Bronchial epithelial cell (primary cell): ENCODE measurements at regions not wholly inside any gene's neighbourhood (a gene's known extent, or its start where the extent isn't known, plus 50 kb on each side); places are given as distances from the start of the nearest gene placed in this dataset.

ENCODE experiments used
- DNase-seq: peaks from one replicate; pipeline ENCODE4 v3.0.0-alpha.2; 2010; ENCODE audit warnings: low read depth
- FAIRE-seq: peaks from 2 replicates; lab custom pipeline; 2011; peaks lifted over from hg19 to GRCh38; lab: Jason Lieb, UNC
- H3K27me3 ChIP-seq: 2 replicates; pipeline ENCODE4 v1.5.1; 2011; ENCODE audit warnings: low read length; ENCODE audit not compliant: control insufficient read depth, insufficient read depth
- H3K36me3 ChIP-seq: 2 replicates; pipeline ENCODE4 v1.5.1; 2011; ENCODE audit warnings: low read length; ENCODE audit not compliant: control insufficient read depth, insufficient read depth
- H3K4me3 ChIP-seq: 2 replicates; pipeline ENCODE4 v1.5.1; 2011; ENCODE audit warnings: mild to moderate bottlenecking, low read depth, low read length, control low read depth
- TF ChIP-seq, protein P1 (sequence below): IDR thresholded peaks from 2 replicates; pipeline ENCODE4 v1.5.1; 2011; ENCODE audit warnings: mild to moderate bottlenecking, moderate library complexity, low read length, control low read depth, inconsistent platforms; ENCODE audit not compliant: insufficient read depth, severe bottlenecking

DNA sequence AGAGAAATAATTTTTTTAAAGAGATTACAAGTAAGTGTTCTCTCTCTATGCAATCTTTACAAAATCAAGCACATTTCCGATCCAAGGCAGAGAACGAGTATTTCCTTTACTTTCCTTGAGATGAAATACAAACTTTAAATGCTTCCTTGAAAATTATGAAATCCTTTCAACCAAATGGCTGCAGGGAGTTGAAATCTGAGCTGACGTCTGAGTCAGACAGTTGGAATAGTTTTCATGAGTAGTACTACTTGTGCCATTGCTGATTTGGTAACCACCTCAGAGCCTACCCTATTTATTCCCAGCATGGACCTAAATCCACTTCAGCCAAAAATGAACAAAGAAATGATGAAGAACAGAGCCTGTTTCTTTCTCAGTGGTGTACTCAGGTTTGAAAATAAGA, 183.6 kb downstream of the GIPC2 start:
- peak; percentile 43 for FAIRE-seq

DNA sequence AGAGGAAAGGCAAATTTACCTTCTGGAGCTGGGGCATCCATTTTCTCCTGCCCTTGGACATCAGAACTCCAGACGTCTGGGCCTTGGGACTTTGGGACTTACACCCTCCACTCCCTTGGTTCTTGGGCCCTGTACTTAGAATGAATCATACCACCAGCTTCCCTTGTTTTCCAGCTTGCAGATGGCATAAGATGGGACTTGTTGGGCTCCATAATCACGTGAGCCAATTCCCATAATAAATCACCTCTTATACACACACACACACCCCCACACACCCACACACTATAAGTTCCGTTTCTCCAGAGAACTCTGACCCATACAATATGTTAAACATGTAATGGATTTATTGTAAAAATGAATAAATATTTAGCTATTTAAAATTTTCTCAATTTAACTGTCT, 185.7 kb downstream of the GIPC2 start:
- no peaks in the 10 kb centered on the region for H3K36me3 ChIP-seq
- DNase-seq (no peak), FAIRE-seq (no peak)
- H3K27me3 ChIP-seq, result no peaks in the 10 kb centered on the region
- H3K4me3 ChIP-seq, result no peak overlapping the region
- TF ChIP-seq, protein P1, sequence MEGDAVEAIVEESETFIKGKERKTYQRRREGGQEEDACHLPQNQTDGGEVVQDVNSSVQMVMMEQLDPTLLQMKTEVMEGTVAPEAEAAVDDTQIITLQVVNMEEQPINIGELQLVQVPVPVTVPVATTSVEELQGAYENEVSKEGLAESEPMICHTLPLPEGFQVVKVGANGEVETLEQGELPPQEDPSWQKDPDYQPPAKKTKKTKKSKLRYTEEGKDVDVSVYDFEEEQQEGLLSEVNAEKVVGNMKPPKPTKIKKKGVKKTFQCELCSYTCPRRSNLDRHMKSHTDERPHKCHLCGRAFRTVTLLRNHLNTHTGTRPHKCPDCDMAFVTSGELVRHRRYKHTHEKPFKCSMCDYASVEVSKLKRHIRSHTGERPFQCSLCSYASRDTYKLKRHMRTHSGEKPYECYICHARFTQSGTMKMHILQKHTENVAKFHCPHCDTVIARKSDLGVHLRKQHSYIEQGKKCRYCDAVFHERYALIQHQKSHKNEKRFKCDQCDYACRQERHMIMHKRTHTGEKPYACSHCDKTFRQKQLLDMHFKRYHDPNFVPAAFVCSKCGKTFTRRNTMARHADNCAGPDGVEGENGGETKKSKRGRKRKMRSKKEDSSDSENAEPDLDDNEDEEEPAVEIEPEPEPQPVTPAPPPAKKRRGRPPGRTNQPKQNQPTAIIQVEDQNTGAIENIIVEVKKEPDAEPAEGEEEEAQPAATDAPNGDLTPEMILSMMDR, result no peak

More for the DNA sequence above, 183.6 kb downstream of the GIPC2 start:
- Histone ChIP-seq H3K36me3 (no peaks in the 10 kb centered on the region), H3K4me3 (no peak overlapping the region), H3K27me3 (no peaks in the 10 kb centered on the region)
- peak; percentile 96 for DNase-seq
- TF ChIP-seq, protein P1, result no peak

DNA sequence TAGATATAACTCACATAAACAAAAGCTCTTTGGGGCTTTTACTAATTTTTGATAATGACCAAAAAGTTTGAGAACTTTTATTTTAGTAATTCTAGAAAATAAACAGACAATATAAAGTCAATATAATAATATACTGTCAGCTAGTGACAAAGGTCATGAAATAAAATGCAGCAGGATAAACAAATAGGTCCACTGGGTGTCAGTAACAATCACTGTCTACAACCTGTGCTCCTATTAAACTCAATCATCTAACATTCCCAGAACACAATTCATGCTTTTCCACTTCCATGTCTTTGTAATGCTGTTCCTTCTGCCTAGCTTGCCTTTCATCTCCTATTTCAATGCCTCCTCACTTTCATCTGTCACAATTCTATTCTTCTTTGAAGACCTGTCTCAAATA, 186.1 kb downstream of the GIPC2 start:
- no peak for FAIRE-seq
- DNase-seq, result no peak
- no peaks in the 10 kb centered on the region for H3K27me3 ChIP-seq
- TF ChIP-seq, protein P1, result no peak
- no peak overlapping the region for H3K4me3 ChIP-seq
- H3K36me3 ChIP-seq, result no peaks in the 10 kb centered on the region

DNA sequence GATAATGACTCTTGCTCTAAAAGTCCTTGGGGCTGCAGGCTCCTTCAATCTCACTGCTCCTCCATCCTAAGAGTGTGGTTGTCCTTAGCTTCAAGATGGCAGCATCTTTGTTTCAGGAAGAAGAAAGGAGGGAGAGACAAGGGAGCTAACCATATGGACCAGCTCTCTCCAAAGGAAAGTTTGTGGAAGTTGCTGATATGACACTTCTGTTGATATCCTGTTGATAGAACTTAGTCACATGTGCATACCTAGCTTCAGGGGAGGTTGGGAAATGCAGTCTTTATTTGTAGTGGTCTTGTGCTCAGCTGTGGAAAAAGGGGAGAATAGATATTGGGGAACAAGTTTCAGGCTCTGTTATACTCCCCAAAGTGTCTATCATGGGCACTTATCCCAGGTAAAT, 186.9 kb downstream of the GIPC2 start:
- H3K27me3 ChIP-seq, result no peaks in the 10 kb centered on the region
- no peak for FAIRE-seq
- no peak for DNase-seq
- TF ChIP-seq, protein P1, result no peak
- no peaks in the 10 kb centered on the region for H3K36me3 ChIP-seq
- no peak overlapping the region for H3K4me3 ChIP-seq

DNA sequence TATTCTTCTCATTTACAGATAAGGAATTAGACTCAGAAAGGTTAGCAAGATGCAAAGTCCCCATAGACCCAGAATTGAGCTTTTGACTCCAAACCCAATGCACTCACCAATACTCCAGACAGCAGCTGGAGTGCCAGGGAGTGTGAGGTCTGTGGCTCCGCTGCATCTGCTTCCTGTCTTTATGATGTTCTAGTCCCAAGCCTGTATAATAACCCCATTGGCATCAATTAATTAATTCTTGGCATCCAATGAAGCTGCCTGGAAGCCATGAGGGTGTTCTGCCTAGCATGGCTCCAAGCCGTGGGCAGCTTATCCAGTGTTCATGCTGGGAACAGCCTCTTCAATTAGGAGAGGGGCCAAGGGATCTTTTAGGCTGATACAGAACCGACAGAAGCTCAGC, 188.7 kb downstream of the GIPC2 start:
- H3K27me3 ChIP-seq, result no peaks in the 10 kb centered on the region
- H3K36me3 ChIP-seq, result no peaks in the 10 kb centered on the region
- DNase-seq (no peak), FAIRE-seq (no peak)
- TF ChIP-seq, protein P1, result no peak
- no peak overlapping the region for H3K4me3 ChIP-seq

DNA sequence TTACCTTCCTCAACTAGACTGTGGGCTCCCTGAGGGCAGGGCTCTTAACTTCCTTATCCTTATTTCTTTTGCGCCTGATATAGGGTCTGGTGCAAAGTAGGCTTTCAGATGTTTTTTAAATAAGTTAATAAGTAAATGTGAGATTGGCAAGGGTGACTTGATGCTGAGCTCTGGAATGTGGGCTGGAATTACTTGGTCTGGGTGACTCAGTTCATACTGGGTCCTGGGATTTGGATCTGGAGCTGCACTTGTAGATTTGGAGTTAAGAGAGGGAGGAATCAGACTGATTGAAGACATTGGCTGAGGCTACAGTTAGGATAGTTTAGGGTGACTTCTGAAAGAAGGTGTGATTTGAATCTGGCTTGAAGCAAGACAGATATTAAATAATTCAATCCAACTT, 190.9 kb downstream of the GIPC2 start:
- Histone ChIP-seq H3K27me3 (no peaks in the 10 kb centered on the region), H3K4me3 (no peak overlapping the region), H3K36me3 (no peaks in the 10 kb centered on the region)
- TF ChIP-seq, protein P1, result no peak
- FAIRE-seq (no peak), DNase-seq (peak; percentile 45)
